ENCODE measurements at regions not wholly inside any gene's neighbourhood (a gene's known extent, or its start where the extent isn't known, plus 50 kb on each side); places are given as distances from the start of the nearest gene placed in this dataset.

DNA sequence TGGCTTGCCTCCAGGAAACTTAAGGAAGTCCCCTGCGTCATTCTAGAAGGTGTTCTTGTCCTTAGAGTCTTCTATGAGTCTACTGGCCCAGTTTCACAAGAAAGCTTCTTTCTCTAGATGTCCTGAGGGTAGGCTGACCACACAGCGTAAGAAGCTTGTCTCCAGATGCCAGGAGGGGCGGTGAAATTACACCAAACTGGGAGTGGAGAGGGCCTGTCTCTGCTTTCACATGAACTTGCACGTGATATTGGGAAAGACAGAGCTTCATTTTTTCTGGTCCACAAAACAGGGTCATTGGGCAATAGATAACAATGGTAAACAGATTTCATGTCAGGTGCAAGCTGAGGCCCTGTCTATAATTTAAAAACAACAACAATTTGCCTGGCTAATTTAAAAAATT, 85.7 kb upstream of the TBX3 start:
- DNase-seq: no peak
- Histone ChIP-seq H3K9me3 (ENCODE audit: control extremely low read depth in 1 of 5, control insufficient read depth in 4 of 5, insufficient read depth in 2 of 5, low read depth in 1 of 5, low read length in 4 of 5) (no peaks in the 10 kb centered on the region), H3K27me3 (replicated peaks in 2 of 5; ENCODE audit: control insufficient read depth in 4 of 5, insufficient read depth in 5 of 5, low read length in 4 of 5) (peaks cover 0 to 3% (median 0%) of the 10 kb centered on the region in 5 experiments), H3K4me3 (ENCODE audit: control insufficient read depth in 1 of 7, extremely low read depth in 1 of 7, insufficient read depth in 4 of 7, low read depth in 2 of 7, low read length in 6 of 7) (no peak overlapping the region), H3K36me3 (ENCODE audit: control insufficient read depth in 4 of 4, insufficient read depth in 4 of 4, low read length in 3 of 4) (no peaks in the 10 kb centered on the region), H3K4me1 (ENCODE audit: control extremely low read depth in 1 of 4, control insufficient read depth in 4 of 4, insufficient read depth in 4 of 4, low read length in 3 of 4) (peaks cover 0 to 3% (median 0%) of the 10 kb centered on the region in 4 experiments), H3K27ac (ENCODE audit: insufficient read depth in 1 of 2, low read depth in 1 of 2, low read length in 2 of 2, poor library complexity in 1 of 2, severe bottlenecking in 2 of 2) (no peak overlapping the region)
- CTCF ChIA-PET: no interaction called here
- POLR2A ChIA-PET: no interaction called here
- 95% methylated on average over 4 of the region's 4 CpGs for WGBS (ENCODE audit: insufficient coverage)

DNA sequence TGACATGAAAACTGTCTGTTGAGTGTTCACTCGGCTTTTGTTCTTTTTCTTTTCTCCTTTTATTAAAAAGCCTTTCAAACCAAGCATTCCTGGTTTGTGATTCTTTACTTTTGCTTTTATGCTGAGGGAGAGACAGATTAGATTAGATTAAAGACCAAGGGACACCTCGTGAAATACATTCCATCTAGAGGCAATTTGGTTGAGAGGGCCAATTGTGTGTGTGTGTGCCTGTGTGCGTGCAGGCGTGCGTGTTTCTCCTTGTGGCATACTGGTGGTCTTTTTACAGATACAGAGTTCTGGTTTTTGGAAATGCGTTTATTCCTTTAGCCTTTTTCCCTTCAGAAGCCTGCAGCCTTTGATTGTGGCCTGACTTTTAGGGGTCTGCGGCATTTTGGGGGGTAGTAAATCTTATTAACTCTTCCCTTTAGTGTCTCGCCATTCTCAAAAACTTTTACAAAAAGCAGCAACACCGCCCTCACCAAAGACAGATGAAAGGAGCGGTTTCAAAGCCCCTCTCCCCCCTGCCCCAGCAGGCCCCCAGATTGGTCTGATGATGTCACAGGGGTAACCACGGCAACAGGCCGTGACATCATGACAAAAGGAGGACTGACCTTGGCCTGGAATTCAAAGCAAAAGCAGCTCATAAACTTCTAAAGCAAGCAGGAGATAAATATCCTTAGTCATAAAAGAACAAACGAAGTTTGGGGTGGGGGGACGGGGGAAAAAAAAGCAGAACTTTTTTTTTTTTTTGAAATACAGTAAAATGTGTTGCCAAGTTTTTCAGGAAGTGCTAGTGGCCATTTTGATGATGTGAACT, 84.1 kb upstream of the TBX3 start:
- Histone ChIP-seq H3K36me3 (ENCODE audit: control insufficient read depth in 4 of 4, insufficient read depth in 4 of 4, low read length in 3 of 4) (no peaks in the 10 kb centered on the region), H3K4me1 (ENCODE audit: control extremely low read depth in 1 of 4, control insufficient read depth in 4 of 4, insufficient read depth in 4 of 4, low read length in 3 of 4) (peaks cover 0 to 3% (median 0%) of the 10 kb centered on the region in 4 experiments), H3K9me3 (ENCODE audit: control extremely low read depth in 1 of 5, control insufficient read depth in 4 of 5, insufficient read depth in 2 of 5, low read depth in 1 of 5, low read length in 4 of 5) (no peaks in the 10 kb centered on the region), H3K4me3 (ENCODE audit: control insufficient read depth in 1 of 7, extremely low read depth in 1 of 7, insufficient read depth in 4 of 7, low read depth in 2 of 7, low read length in 6 of 7) (no peak overlapping the region), H3K27ac (ENCODE audit: insufficient read depth in 1 of 2, low read depth in 1 of 2, low read length in 2 of 2, poor library complexity in 1 of 2, severe bottlenecking in 2 of 2) (no peak overlapping the region), H3K27me3 (replicated peaks in 2 of 5; ENCODE audit: control insufficient read depth in 4 of 5, insufficient read depth in 5 of 5, low read length in 4 of 5) (no peaks in the 10 kb centered on the region)
- 70% methylated on average over 9 of the region's 14 CpGs for whole genome bisulfite sequencing (ENCODE audit: insufficient coverage)
- POLR2A ChIA-PET: interaction anchor here (0.6 kb wide), 1 partner anchor 12 kb away, joined by 3 read pairs; no protein-coding TSS in a partner anchor
- peak; percentile 58 to 80 (median 71) for DNase-seq
- CTCF ChIA-PET: no interaction called here

DNA sequence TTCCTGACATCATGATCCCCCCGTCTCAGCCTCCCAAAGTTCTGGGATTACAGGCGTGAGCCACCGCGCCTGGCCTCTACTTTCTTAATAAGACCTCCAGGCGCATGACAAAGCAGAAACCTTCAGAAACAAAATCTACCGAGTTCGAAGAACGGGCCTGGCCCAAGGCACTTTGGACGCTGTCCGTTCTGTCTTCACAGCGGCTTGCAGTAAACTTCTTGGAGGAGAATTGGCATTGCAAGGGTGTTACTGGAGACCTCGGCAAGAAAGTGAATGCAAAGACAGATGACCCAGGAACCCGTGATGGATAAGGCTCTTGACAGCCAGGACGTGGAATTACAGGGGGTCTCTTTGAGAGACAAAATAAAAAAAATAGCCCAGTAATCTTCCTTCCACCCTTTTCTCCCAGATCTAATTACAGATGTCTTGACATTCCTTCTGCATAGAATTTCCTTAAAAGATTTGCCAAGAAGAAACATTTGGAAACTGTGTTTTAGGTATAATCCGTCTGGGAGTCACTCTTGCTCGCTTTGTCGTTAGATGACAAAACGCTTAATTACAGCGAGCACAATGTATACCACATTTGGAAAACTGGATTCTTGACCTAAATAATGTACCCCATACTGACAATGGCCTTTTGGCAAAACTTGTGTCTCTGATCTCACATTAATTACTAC, 83.2 kb upstream of the TBX3 start:
- no peaks in the 10 kb centered on the region for H3K36me3 ChIP-seq (ENCODE audit: control insufficient read depth in 4 of 4, insufficient read depth in 4 of 4, low read length in 3 of 4)
- no peaks in the 10 kb centered on the region for H3K9me3 ChIP-seq (ENCODE audit: control extremely low read depth in 1 of 5, control insufficient read depth in 4 of 5, insufficient read depth in 2 of 5, low read depth in 1 of 5, low read length in 4 of 5)
- POLR2A ChIA-PET: no interaction called here
- DNase-seq: no peak
- no peak overlapping the region for H3K27ac ChIP-seq (ENCODE audit: insufficient read depth in 1 of 2, low read depth in 1 of 2, low read length in 2 of 2, poor library complexity in 1 of 2, severe bottlenecking in 2 of 2)
- H3K27me3 ChIP-seq (replicated peaks in 2 of 5; ENCODE audit: control insufficient read depth in 4 of 5, insufficient read depth in 5 of 5, low read length in 4 of 5): no peaks in the 10 kb centered on the region
- H3K4me3 ChIP-seq (ENCODE audit: control insufficient read depth in 1 of 7, extremely low read depth in 1 of 7, insufficient read depth in 4 of 7, low read depth in 2 of 7, low read length in 6 of 7): no peak overlapping the region
- CTCF ChIA-PET: no interaction called here
- H3K4me1 ChIP-seq (ENCODE audit: control extremely low read depth in 1 of 4, control insufficient read depth in 4 of 4, insufficient read depth in 4 of 4, low read length in 3 of 4): peaks cover 0 to 5% (median 0%) of the 10 kb centered on the region in 4 experiments
- WGBS (ENCODE audit: insufficient coverage): 95% methylated on average over 17 of the region's 19 CpGs

DNA sequence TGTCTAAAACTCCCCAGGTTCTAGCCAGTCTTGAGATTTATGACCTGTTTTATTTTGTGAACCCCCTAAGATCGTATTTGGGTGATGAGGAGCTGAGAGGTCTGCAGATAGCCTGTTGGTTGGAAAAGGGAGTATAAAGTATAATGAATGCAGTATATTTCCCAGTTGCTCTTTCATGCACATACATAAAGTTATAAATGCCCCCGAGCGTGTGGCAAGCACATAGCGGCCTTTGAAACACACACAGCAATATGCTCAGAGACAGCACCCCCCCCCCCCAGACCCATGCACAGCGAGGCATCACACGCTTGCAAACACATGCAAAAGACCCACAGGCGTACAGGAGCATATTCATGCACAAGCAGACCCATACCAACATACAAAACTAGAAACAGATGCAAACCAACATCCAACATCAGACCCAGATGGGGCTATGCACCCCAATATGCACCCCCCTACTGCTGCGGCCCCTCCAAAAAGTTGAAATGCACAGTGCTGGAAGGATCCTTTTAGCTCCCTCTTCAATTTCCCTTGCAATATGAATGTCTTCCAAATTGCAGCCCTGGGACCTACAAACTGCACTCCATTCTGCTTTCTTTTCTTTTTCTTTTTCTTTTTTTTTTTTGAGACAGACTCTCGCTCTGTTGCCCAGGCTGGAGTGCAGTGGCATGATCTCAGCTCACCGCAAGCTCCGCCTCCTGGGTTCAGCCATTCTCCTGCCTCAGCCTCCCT, 82.2 kb upstream of the TBX3 start:
- Histone ChIP-seq H3K27me3 (replicated peaks in 2 of 5; ENCODE audit: control insufficient read depth in 4 of 5, insufficient read depth in 5 of 5, low read length in 4 of 5) (no peaks in the 10 kb centered on the region), H3K9me3 (ENCODE audit: control extremely low read depth in 1 of 5, control insufficient read depth in 4 of 5, insufficient read depth in 2 of 5, low read depth in 1 of 5, low read length in 4 of 5) (no peaks in the 10 kb centered on the region), H3K27ac (ENCODE audit: insufficient read depth in 1 of 2, low read depth in 1 of 2, low read length in 2 of 2, poor library complexity in 1 of 2, severe bottlenecking in 2 of 2) (no peak overlapping the region), H3K4me1 (ENCODE audit: control extremely low read depth in 1 of 4, control insufficient read depth in 4 of 4, insufficient read depth in 4 of 4, low read length in 3 of 4) (peaks cover 0 to 5% (median 0%) of the 10 kb centered on the region in 4 experiments), H3K4me3 (ENCODE audit: control insufficient read depth in 1 of 7, extremely low read depth in 1 of 7, insufficient read depth in 4 of 7, low read depth in 2 of 7, low read length in 6 of 7) (no peak overlapping the region), H3K36me3 (ENCODE audit: control insufficient read depth in 4 of 4, insufficient read depth in 4 of 4, low read length in 3 of 4) (no peaks in the 10 kb centered on the region)
- DNase-seq: no peak
- CTCF ChIA-PET: no interaction called here
- POLR2A ChIA-PET: no interaction called here
- WGBS (ENCODE audit: insufficient coverage): 91% methylated on average over 5 of the region's 11 CpGs

DNA sequence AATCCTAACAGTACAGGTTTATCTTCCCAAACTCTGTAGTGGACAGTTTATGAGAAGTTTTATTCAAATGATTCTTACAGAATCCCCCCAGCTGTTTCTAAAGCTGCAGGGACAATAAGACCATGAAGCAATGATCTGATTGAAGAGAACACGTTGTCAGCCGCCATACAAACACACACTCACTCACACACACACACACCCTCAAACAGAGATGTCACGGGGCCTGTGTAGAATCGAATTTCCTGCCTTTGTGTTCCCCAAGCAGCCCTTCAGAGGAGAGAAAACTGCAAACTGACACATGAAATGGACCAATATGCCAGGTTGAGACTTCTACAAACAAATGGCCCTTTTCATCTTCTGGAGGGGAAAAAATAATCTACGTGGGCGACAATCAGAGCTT, 80.5 kb upstream of the TBX3 start:
- no peaks in the 10 kb centered on the region for H3K36me3 ChIP-seq (ENCODE audit: control insufficient read depth in 4 of 4, insufficient read depth in 4 of 4, low read length in 3 of 4)
- no peak overlapping the region for H3K4me3 ChIP-seq (ENCODE audit: control insufficient read depth in 1 of 7, extremely low read depth in 1 of 7, insufficient read depth in 4 of 7, low read depth in 2 of 7, low read length in 6 of 7)
- H3K27me3 ChIP-seq (replicated peaks in 2 of 5; ENCODE audit: control insufficient read depth in 4 of 5, insufficient read depth in 5 of 5, low read length in 4 of 5): peaks cover 0 to 3% (median 0%) of the 10 kb centered on the region in 5 experiments
- WGBS (ENCODE audit: insufficient coverage): 83% methylated on average over 2 of the region's 6 CpGs
- peaks cover 0 to 5% (median 0%) of the 10 kb centered on the region in 4 experiments for H3K4me1 ChIP-seq (ENCODE audit: control extremely low read depth in 1 of 4, control insufficient read depth in 4 of 4, insufficient read depth in 4 of 4, low read length in 3 of 4)
- H3K27ac ChIP-seq (ENCODE audit: insufficient read depth in 1 of 2, low read depth in 1 of 2, low read length in 2 of 2, poor library complexity in 1 of 2, severe bottlenecking in 2 of 2): no peak overlapping the region
- no peaks in the 10 kb centered on the region for H3K9me3 ChIP-seq (ENCODE audit: control extremely low read depth in 1 of 5, control insufficient read depth in 4 of 5, insufficient read depth in 2 of 5, low read depth in 1 of 5, low read length in 4 of 5)
- ChIA-PET CTCF (no interaction called here), POLR2A (no interaction called here)
- no peak for DNase-seq

DNA sequence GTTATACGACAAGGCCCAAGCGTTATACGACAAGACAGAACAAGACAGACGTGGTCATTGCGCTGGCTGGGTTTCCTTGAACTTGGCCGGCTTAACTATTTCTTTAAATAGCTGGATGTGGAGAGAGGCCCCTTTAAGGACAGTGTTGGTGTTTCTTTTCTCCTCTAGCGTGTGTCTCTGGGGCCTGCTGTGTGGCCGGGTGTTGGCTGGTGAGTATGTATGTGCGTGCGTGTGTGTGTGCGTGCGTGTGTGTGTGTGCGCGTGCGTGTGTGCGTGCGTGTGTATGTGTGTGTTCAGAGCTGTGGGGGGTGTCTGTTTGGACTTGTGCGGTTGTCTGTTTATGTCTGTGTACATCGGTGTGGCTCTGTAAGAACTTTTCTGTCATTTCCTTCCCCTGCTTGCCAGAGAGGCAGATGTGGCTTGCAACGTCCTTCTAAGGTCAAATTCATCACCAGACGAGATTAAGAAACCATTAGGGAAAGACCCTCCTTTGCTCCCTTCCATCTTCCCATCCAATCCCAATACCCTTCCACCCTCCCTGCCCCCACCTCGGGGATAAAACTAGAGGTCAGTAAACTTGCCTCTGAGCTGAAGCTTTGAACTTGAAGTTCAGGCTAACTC, 78.6 kb upstream of the TBX3 start:
- Histone ChIP-seq H3K9me3 (ENCODE audit: control extremely low read depth in 1 of 5, control insufficient read depth in 4 of 5, insufficient read depth in 2 of 5, low read depth in 1 of 5, low read length in 4 of 5) (no peaks in the 10 kb centered on the region), H3K4me1 (ENCODE audit: control extremely low read depth in 1 of 4, control insufficient read depth in 4 of 4, insufficient read depth in 4 of 4, low read length in 3 of 4) (peaks cover 0 to 2% (median 0%) of the 10 kb centered on the region in 4 experiments), H3K36me3 (ENCODE audit: control insufficient read depth in 4 of 4, insufficient read depth in 4 of 4, low read length in 3 of 4) (no peaks in the 10 kb centered on the region), H3K4me3 (ENCODE audit: control insufficient read depth in 1 of 7, extremely low read depth in 1 of 7, insufficient read depth in 4 of 7, low read depth in 2 of 7, low read length in 6 of 7) (no peak overlapping the region), H3K27me3 (replicated peaks in 2 of 5; ENCODE audit: control insufficient read depth in 4 of 5, insufficient read depth in 5 of 5, low read length in 4 of 5) (peaks cover 0 to 3% (median 0%) of the 10 kb centered on the region in 5 experiments), H3K27ac (ENCODE audit: insufficient read depth in 1 of 2, low read depth in 1 of 2, low read length in 2 of 2, poor library complexity in 1 of 2, severe bottlenecking in 2 of 2) (no peak overlapping the region)
- CTCF ChIA-PET: no interaction called here
- 58% methylated on average over 10 of the region's 22 CpGs for WGBS (ENCODE audit: insufficient coverage)
- peak; percentile 15 to 78 (median 66) for DNase-seq
- POLR2A ChIA-PET: no interaction called here
